ENCODE measurements at regions not wholly inside any gene's neighbourhood (a gene's known extent, or its start where the extent isn't known, plus 50 kb on each side); places are given as distances from the start of the nearest gene placed in this dataset.

GRCh38 chr5:136492587-136492986 lies 127.2 kb upstream of the TRPC7 start:
- Histone ChIP-seq H3K4me2 (no peak overlapping the region), H3K4me3 (no peak overlapping the region), H3K27me3 (no peaks in the 10 kb centered on the region), H4K20me1 (no peaks in the 10 kb centered on the region), H3K36me3 (no peaks in the 10 kb centered on the region), H3K27ac (no peak overlapping the region), H3K4me1 (no peaks in the 10 kb centered on the region), H3K9ac (no peak overlapping the region), H3K9me3 (replicated peaks in 1 of 11) (peaks cover 0 to 12% (median 8%) of the 10 kb centered on the region in 11 experiments; a peak in 13 of 22 replicates)
- TF ChIP-seq Cebpa-rat (IDR thresholded peaks at IDR 0.05), result no peak

- Histone ChIP-seq H3K4me3 (no peak overlapping the region), H3K4me2 (no peak overlapping the region), H3K36me3 (no peaks in the 10 kb centered on the region), H3K27ac (no peak overlapping the region), H3K27me3 (no peaks in the 10 kb centered on the region), H3K9me3 (replicated peaks in 1 of 11) (peaks cover 0 to 12% (median 5%) of the 10 kb centered on the region in 11 experiments; a peak in 8 of 22 replicates), H3K9ac (no peak overlapping the region), H3K4me1 (no peaks in the 10 kb centered on the region), H4K20me1 (no peaks in the 10 kb centered on the region)
- TF ChIP-seq Cebpa-rat (IDR thresholded peaks at IDR 0.05), result no peak
Measured at GRCh38 chr5:136491806-136492205, 126.5 kb upstream of the TRPC7 start.

- Histone ChIP-seq H3K27ac (no peak overlapping the region), H3K9me3 (replicated peaks in 1 of 11) (no peaks in the 10 kb centered on the region), H4K20me1 (no peaks in the 10 kb centered on the region), H3K4me2 (no peak overlapping the region), H3K4me3 (no peak overlapping the region), H3K9ac (no peak overlapping the region), H3K36me3 (no peaks in the 10 kb centered on the region), H3K27me3 (no peaks in the 10 kb centered on the region), H3K4me1 (no peaks in the 10 kb centered on the region)
- TF ChIP-seq Cebpa-rat (IDR thresholded peaks at IDR 0.05), result no peak
Measured at GRCh38 chr5:136484808-136485325, 119.5 kb upstream of the TRPC7 start.

- H3K4me1 ChIP-seq, result no peaks in the 10 kb centered on the region
- no peak overlapping the region for H3K9ac ChIP-seq
- H3K4me3 ChIP-seq, result no peak overlapping the region
- H3K36me3 ChIP-seq, result no peaks in the 10 kb centered on the region
- H4K20me1 ChIP-seq, result no peaks in the 10 kb centered on the region
- TF ChIP-seq Cebpa-rat (IDR thresholded peaks at IDR 0.05), result no peak
- no peak overlapping the region for H3K4me2 ChIP-seq
- H3K9me3 ChIP-seq (replicated peaks in 1 of 11), result peaks cover 0 to 5% (median 0%) of the 10 kb centered on the region in 11 experiments; a peak in 1 of 22 replicates
- H3K27me3 ChIP-seq, result no peaks in the 10 kb centered on the region
- no peak overlapping the region for H3K27ac ChIP-seq
Measured at GRCh38 chr5:136482206-136482605, 116.9 kb upstream of the TRPC7 start.

GRCh38 chr5:136474466-136474865 lies 109.1 kb upstream of the TRPC7 start:
- Histone ChIP-seq H3K9me3 (replicated peaks in 1 of 11) (peaks cover 15 to 41% (median 28%) of the 10 kb centered on the region in 11 experiments; a peak in 18 of 22 replicates), H3K36me3 (no peaks in the 10 kb centered on the region)

GRCh38 chr5:136467632-136468031 lies 102.3 kb upstream of the TRPC7 start:
- peaks cover 0 to 7% (median 0%) of the 10 kb centered on the region in 11 experiments; a peak in 2 of 22 replicates for H3K9me3 ChIP-seq (replicated peaks in 1 of 11)
- no peak overlapping the region for H3K4me2 ChIP-seq
- no peaks in the 10 kb centered on the region for H3K4me1 ChIP-seq
- no peaks in the 10 kb centered on the region for H3K27me3 ChIP-seq
- no peak overlapping the region for H3K27ac ChIP-seq
- no peaks in the 10 kb centered on the region for H3K36me3 ChIP-seq
- H3K4me3 ChIP-seq, result no peak overlapping the region
- H3K9ac ChIP-seq, result no peak overlapping the region
- H4K20me1 ChIP-seq, result no peaks in the 10 kb centered on the region
- no peak for TF ChIP-seq Cebpa-rat (IDR thresholded peaks at IDR 0.05)

More at GRCh38 chr5:136474466-136474865, 109.1 kb upstream of the TRPC7 start:
- H3K4me1 ChIP-seq, result no peaks in the 10 kb centered on the region
- H3K9ac ChIP-seq, result no peak overlapping the region
- H4K20me1 ChIP-seq, result no peaks in the 10 kb centered on the region
- H3K4me2 ChIP-seq, result no peak overlapping the region
- H3K27me3 ChIP-seq, result no peaks in the 10 kb centered on the region
- TF ChIP-seq Cebpa-rat (IDR thresholded peaks at IDR 0.05), result no peak
- no peak overlapping the region for H3K4me3 ChIP-seq
- no peak overlapping the region for H3K27ac ChIP-seq

- H3K9me3 ChIP-seq (replicated peaks in 1 of 11), result no peaks in the 10 kb centered on the region
- no peak overlapping the region for H3K4me3 ChIP-seq
- no peaks in the 10 kb centered on the region for H4K20me1 ChIP-seq
- no peak overlapping the region for H3K27ac ChIP-seq
- no peaks in the 10 kb centered on the region for H3K27me3 ChIP-seq
- H3K4me2 ChIP-seq, result no peak overlapping the region
- no peaks in the 10 kb centered on the region for H3K36me3 ChIP-seq
- H3K4me1 ChIP-seq, result no peaks in the 10 kb centered on the region
- TF ChIP-seq Cebpa-rat (IDR thresholded peaks at IDR 0.05), result no peak
- H3K9ac ChIP-seq, result no peak overlapping the region
Measured at GRCh38 chr5:136466041-136466415, 100.7 kb upstream of the TRPC7 start.

GRCh38 chr5:136458481-136458880 lies 93.1 kb upstream of the TRPC7 start:
- H3K4me1 ChIP-seq, result no peaks in the 10 kb centered on the region
- H3K4me2 ChIP-seq, result no peak overlapping the region
- H4K20me1 ChIP-seq, result no peaks in the 10 kb centered on the region
- H3K9ac ChIP-seq, result no peak overlapping the region
- H3K27ac ChIP-seq, result no peak overlapping the region
- H3K4me3 ChIP-seq, result no peak overlapping the region
- H3K9me3 ChIP-seq (replicated peaks in 1 of 11), result no peaks in the 10 kb centered on the region
- H3K36me3 ChIP-seq, result no peaks in the 10 kb centered on the region
- H3K27me3 ChIP-seq, result no peaks in the 10 kb centered on the region
- TF ChIP-seq Cebpa-rat (IDR thresholded peaks at IDR 0.05), result no peak

- H3K4me3 ChIP-seq, result no peak overlapping the region
- H3K4me1 ChIP-seq, result no peaks in the 10 kb centered on the region
- H3K9ac ChIP-seq, result no peak overlapping the region
- H3K27me3 ChIP-seq, result no peaks in the 10 kb centered on the region
- no peak for TF ChIP-seq Cebpa-rat (IDR thresholded peaks at IDR 0.05)
- H3K36me3 ChIP-seq, result no peaks in the 10 kb centered on the region
- no peak overlapping the region for H3K4me2 ChIP-seq
- H4K20me1 ChIP-seq, result no peaks in the 10 kb centered on the region
- no peaks in the 10 kb centered on the region for H3K9me3 ChIP-seq (replicated peaks in 1 of 11)
- H3K27ac ChIP-seq, result no peak overlapping the region
Measured at GRCh38 chr5:136457390-136458013, 92.2 kb upstream of the TRPC7 start.

GRCh38 chr5:136455409-136455808 lies 90.1 kb upstream of the TRPC7 start:
- Histone ChIP-seq H3K36me3 (no peaks in the 10 kb centered on the region), H4K20me1 (no peaks in the 10 kb centered on the region), H3K4me1 (no peaks in the 10 kb centered on the region), H3K4me2 (no peak overlapping the region), H3K27ac (no peak overlapping the region), H3K9ac (no peak overlapping the region), H3K27me3 (no peaks in the 10 kb centered on the region), H3K9me3 (replicated peaks in 1 of 11) (peaks cover 0 to 8% (median 0%) of the 10 kb centered on the region in 11 experiments; a peak in 3 of 22 replicates), H3K4me3 (no peak overlapping the region)
- no peak for TF ChIP-seq Cebpa-rat (IDR thresholded peaks at IDR 0.05)

Data from BLaER1 treated with 17β-estradiol and CSF1 and Interleukin-3, amounts not matched to agents 10 nM and 100 nM (cell line).